GM18868 (cell line): ENCODE measurements at regions not wholly inside any gene's neighbourhood (a gene's known extent, or its start where the extent isn't known, plus 50 kb on each side); places are given as distances from the start of the nearest gene placed in this dataset.

ENCODE experiments used
- ATAC-seq: cut with Tn5 transposase; IDR thresholded peaks from one replicate; pipeline ENCODE4 v1.9.1; 2021; ENCODE audit warnings: mild to moderate bottlenecking, moderate library complexity; ENCODE audit not compliant: unreplicated experiment

- no peak for ATAC-seq
Measured at GRCh38 chr1:219993554-219994433, 52.5 kb downstream of the EPRS1 start.

- no peak for ATAC-seq
Measured at GRCh38 chr1:219991919-219992318, 54.4 kb downstream of the EPRS1 start.

GRCh38 chr1:219991511-219991810 lies 54.8 kb downstream of the EPRS1 start:
- no peak for ATAC-seq

DNA sequence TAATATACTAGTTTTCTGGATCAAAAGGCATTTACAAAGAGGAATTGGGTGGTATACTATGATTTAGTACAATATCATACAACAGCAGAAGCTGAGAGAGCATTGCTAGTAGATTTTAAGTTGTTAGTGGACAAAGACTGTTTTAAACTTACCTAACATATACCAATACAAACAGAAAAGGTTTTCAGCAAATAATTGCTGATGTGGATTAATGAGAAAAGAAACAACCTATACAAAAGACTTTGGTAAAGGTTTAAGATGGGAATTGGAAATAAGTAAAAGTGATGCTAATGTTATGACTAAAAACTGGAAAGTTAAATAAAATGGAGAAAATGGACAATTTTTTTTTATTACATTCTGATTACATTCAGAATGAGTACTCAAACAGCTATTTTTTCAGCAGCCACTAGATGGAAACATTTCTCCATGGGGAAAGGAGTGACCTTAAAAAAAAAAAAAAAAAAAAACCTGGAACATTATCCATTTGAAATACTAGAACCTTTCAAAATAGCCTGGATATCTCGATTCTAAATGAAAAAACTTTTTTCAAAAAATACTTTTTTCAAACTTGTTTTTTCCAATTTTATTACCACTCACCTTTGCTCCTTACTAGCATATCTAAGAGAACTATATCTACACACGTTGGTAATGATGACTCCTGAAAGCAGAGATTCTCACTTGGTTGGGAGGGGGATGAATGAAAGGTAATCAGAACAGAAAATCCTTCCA lies 55.4 kb downstream of the EPRS1 start:
- no peak for ATAC-seq

- ATAC-seq, result no peak
Measured at GRCh38 chr1:219989766-219990165, 56.5 kb downstream of the EPRS1 start.

GRCh38 chr1:219988818-219989217 lies 57.5 kb downstream of the EPRS1 start:
- no peak for ATAC-seq

GRCh38 chr1:219988387-219988786 lies 57.9 kb downstream of the EPRS1 start:
- peak; percentile 69 for ATAC-seq

- ATAC-seq, result no peak
Measured at GRCh38 chr1:219987325-219987724, 59.0 kb upstream of the SLC30A10 start.

- ATAC-seq, result peak; percentile 28
Measured at GRCh38 chr1:219985169-219985568, 56.8 kb upstream of the SLC30A10 start.
